B cell (primary cell): ENCODE measurements at regions not wholly inside any gene's neighbourhood (a gene's known extent, or its start where the extent isn't known, plus 50 kb on each side); places are given as distances from the start of the nearest gene placed in this dataset.

Source experiments
- CTCF ChIP-seq: fragments of 200-600 bp; IDR thresholded peaks from one replicate; pipeline ENCODE4 v1.8.0; 2022; ENCODE audit warnings: antibody characterized with exemption, mild to moderate bottlenecking
- EZH2 ChIP-seq: IDR thresholded peaks from 2 replicates; pipeline ENCODE4 v1.6.1; 2012; ENCODE audit warnings: borderline replicate concordance, low read depth, mild to moderate bottlenecking, moderate library complexity, low read length; ENCODE audit not compliant: insufficient read depth, poor library complexity, severe bottlenecking

GRCh38 chr20:60525397-60525796 lies 567.2 kb downstream of the CDH26 start:
- no peak for TF ChIP-seq CTCF
- TF ChIP-seq EZH2, result no peak
